Endothelial cell of umbilical vein (primary cell): ENCODE measurements at regions not wholly inside any gene's neighbourhood (a gene's known extent, or its start where the extent isn't known, plus 50 kb on each side); places are given as distances from the start of the nearest gene placed in this dataset.

Experiments used
- BruUV-seq: library from RNA; stranded (reverse); fragments of 400-500 nt; replicated peaks from 2 replicates; lab custom pipeline; 2021; lab: Mats Ljungman, UMichigan
- CTCF ChIA-PET: fragments of 300-600, 350-600 bp; sonication (Branson Sonifier 250); formaldehyde crosslinking; loops from one replicate; lab custom pipeline; 2021; ENCODE audit warnings: antibody characterized with exemption, inconsistent platforms; lab: Charles Lee
- POLR2A ChIA-PET: fragments of 300-600, 350-600 bp; sonication (Branson Sonifier 250); formaldehyde crosslinking; loops from one replicate; lab custom pipeline; 2021; ENCODE audit warnings: antibody characterized with exemption, inconsistent platforms; lab: Charles Lee
- DNase-seq: peaks from one replicate; pipeline ENCODE4 v3.0.0-alpha.2; 2011; ENCODE audit warnings: low read depth, low spot score
- FAIRE-seq: peaks from 2 replicates; lab custom pipeline; 2011; peaks lifted over from hg19 to GRCh38; lab: Jason Lieb, UNC
- H2AFZ ChIP-seq: 2 replicates; pipeline ENCODE4 v1.6.0; 2012; ENCODE audit warnings: low read depth, low read length, control low read depth, inconsistent platforms
- H3K27ac ChIP-seq: 2 replicates; pipeline ENCODE4 v1.5.1; 2011; ENCODE audit warnings: low read depth, mild to moderate bottlenecking, control low read depth, low read length, moderate library complexity; ENCODE audit not compliant: insufficient read depth
- H3K27me3 ChIP-seq, 2 experiments: 2 replicates each; pipeline versions ENCODE4 v1.6.0 to v1.6.1; 2011; ENCODE audit warnings: low read length in 2 of 2, mixed read lengths in 1 of 2; ENCODE audit not compliant: control insufficient read depth in 2 of 2, insufficient read depth in 2 of 2
- H3K36me3 ChIP-seq, 2 experiments: 2 replicates in 1 of 2; 3 replicates in 1 of 2; pipeline ENCODE4 v1.5.1; 2011; ENCODE audit warnings: low read length in 2 of 2, mild to moderate bottlenecking in 1 of 2, moderate library complexity in 1 of 2; ENCODE audit not compliant: control insufficient read depth in 2 of 2, insufficient read depth in 2 of 2; ENCODE audit errors: extremely low read depth in 1 of 2
- H3K4me1 ChIP-seq: 3 replicates; pipeline ENCODE4 v1.5.1; 2011; ENCODE audit warnings: mild to moderate bottlenecking, low read length; ENCODE audit not compliant: control insufficient read depth, insufficient read depth; ENCODE audit errors: extremely low read depth
- H3K4me2 ChIP-seq: 2 replicates; pipeline ENCODE4 v1.6.1; 2011; ENCODE audit warnings: low read length, control low read depth, mixed read lengths; ENCODE audit not compliant: insufficient read depth
- H3K4me3 ChIP-seq, 3 experiments: fragments of 200-600 bp in 1 of 3; sonication (generic), shearing (Covaris generic) in 1 of 3; replicated peaks in 1 of 3; 2 replicates each; pipeline ENCODE4 v1.5.1; 2011 to 2016; ENCODE audit warnings: control low read depth in 3 of 3, low read length in 3 of 3, mild to moderate bottlenecking in 2 of 3, inconsistent platforms in 1 of 3, low read depth in 1 of 3, moderate library complexity in 1 of 3; ENCODE audit not compliant: insufficient read depth in 1 of 3
- H3K79me2 ChIP-seq: 2 replicates; pipeline ENCODE4 v1.6.0; 2012; ENCODE audit warnings: low read length, inconsistent platforms; ENCODE audit not compliant: control insufficient read depth, insufficient read depth
- H3K9ac ChIP-seq: replicated peaks from 2 replicates; pipeline ENCODE3; 2011; ENCODE audit warnings: low read length, control low read depth; ENCODE audit not compliant: insufficient read depth; ENCODE audit errors: extremely low read depth
- H3K9me1 ChIP-seq: replicated peaks from 3 replicates; pipeline ENCODE4 v1.6.0; 2011; ENCODE audit warnings: mild to moderate bottlenecking, low read length; ENCODE audit not compliant: control insufficient read depth, insufficient read depth; ENCODE audit errors: extremely low read depth
- H3K9me3 ChIP-seq: replicated peaks from 2 replicates; pipeline ENCODE4 v1.5.1; 2012; ENCODE audit warnings: low read length, inconsistent platforms; ENCODE audit not compliant: control insufficient read depth, insufficient read depth
- H4K20me1 ChIP-seq: replicated peaks from 2 replicates; pipeline ENCODE3; 2011; ENCODE audit warnings: mild to moderate bottlenecking, low read length; ENCODE audit not compliant: control insufficient read depth, insufficient read depth; ENCODE audit errors: extremely low read depth
- CTCF ChIP-seq, 2 donors: IDR thresholded peaks; 1 replicate in 1 of 2; 2 replicates in 1 of 2; pipeline ENCODE4 v1.5.1; 2011; ENCODE audit warnings: low read length in 2 of 2, mild to moderate bottlenecking in 2 of 2, moderate library complexity in 2 of 2, control low read depth in 1 of 2, inconsistent platforms in 1 of 2, low read depth in 1 of 2; ENCODE audit not compliant: insufficient read depth in 1 of 2; ENCODE audit errors: extremely low read depth in 1 of 2
- EZH2 ChIP-seq: IDR thresholded peaks from 2 replicates; pipeline ENCODE4 v1.6.1; 2012; ENCODE audit warnings: borderline replicate concordance, low read depth, mild to moderate bottlenecking, moderate library complexity, low read length, inconsistent platforms; ENCODE audit not compliant: severe bottlenecking
- FOS ChIP-seq: IDR thresholded peaks from 2 replicates; pipeline ENCODE4 v1.6.1; 2011; ENCODE audit warnings: mild to moderate bottlenecking, low read length, moderate library complexity, borderline replicate concordance; ENCODE audit not compliant: insufficient read depth
- GATA2 ChIP-seq: IDR thresholded peaks from 2 replicates; pipeline ENCODE4 v1.7.0; 2011; ENCODE audit warnings: low read depth, mild to moderate bottlenecking, moderate library complexity, mixed read lengths, low read length; ENCODE audit not compliant: insufficient read length, insufficient read depth
- JUN ChIP-seq: IDR thresholded peaks from 2 replicates; pipeline ENCODE4 v1.6.1; 2011; ENCODE audit warnings: borderline replicate concordance, low read depth; ENCODE audit not compliant: insufficient read length, insufficient read depth
- MAX ChIP-seq: IDR thresholded peaks from 2 replicates; pipeline ENCODE4 v1.6.1; 2011; ENCODE audit not compliant: insufficient read depth, insufficient read length
- MYC ChIP-seq: IDR thresholded peaks from one replicate; pipeline ENCODE4 v1.6.1; 2011; ENCODE audit warnings: mild to moderate bottlenecking, low read depth, low read length
- POLR2A ChIP-seq: IDR thresholded peaks from 2 replicates; pipeline ENCODE4 v1.6.1; 2012; ENCODE audit warnings: low read depth, mild to moderate bottlenecking, control low read depth, low read length
- POLR2AphosphoS5 ChIP-seq: IDR thresholded peaks from 2 replicates; pipeline ENCODE4 v1.6.1; 2012; ENCODE audit warnings: low read depth, mild to moderate bottlenecking, control low read depth, low read length, moderate library complexity; ENCODE audit not compliant: insufficient read depth
- dilution Hi-C: fragments of 300-500 bp; cut with MboI; formaldehyde crosslinking; loops from one replicate; pipeline ENCODE4 v1.15.0; 2019; ENCODE audit warnings: low sequenced_read_pairs; ENCODE audit not compliant: extremely low pct_ligation_motif_present
- intact Hi-C: fragments of 100-400 bp; cut with micrococcal nuclease; formaldehyde crosslinking; loops from one replicate; pipeline ENCODE4 v1.10.0; 2022

- Histone ChIP-seq H3K4me2 (no peak overlapping the region), H3K79me2 (no peaks in the 10 kb centered on the region), H3K4me1 (no peaks in the 10 kb centered on the region), H2AFZ (no peak overlapping the region), H4K20me1 (no peaks in the 10 kb centered on the region), H3K9ac (no peak overlapping the region), H3K9me1 (no peaks in the 10 kb centered on the region), H3K9me3 (no peaks in the 10 kb centered on the region), H3K36me3 (no peaks in the 10 kb centered on the region), H3K4me3 (no peak overlapping the region), H3K27me3 (no peaks in the 10 kb centered on the region), H3K27ac (no peak overlapping the region)
- intact Hi-C loops, result loop anchor here (1.0 kb wide), 1 partner anchor 33 kb away; no protein-coding TSS in a partner anchor
- FAIRE-seq (no peak), DNase-seq (no peak)
- ChIA-PET POLR2A (no interaction called here), CTCF (no interaction called here)
- BruUV-seq, result no TSS peak
- dilution Hi-C loops, result no loop called here
- TF ChIP-seq EZH2 (no peak), MAX (no peak), FOS (no peak)
Observed at GRCh38 chr9:116060631-116061030, 93.0 kb upstream of the PAPPA start.

- Histone ChIP-seq H3K9ac (no peak overlapping the region), H3K27ac (no peak overlapping the region), H3K36me3 (no peaks in the 10 kb centered on the region), H3K4me3 (no peak overlapping the region), H4K20me1 (no peaks in the 10 kb centered on the region), H3K4me2 (no peak overlapping the region), H3K9me3 (no peaks in the 10 kb centered on the region), H3K27me3 (no peaks in the 10 kb centered on the region), H3K79me2 (no peaks in the 10 kb centered on the region), H3K9me1 (no peaks in the 10 kb centered on the region), H2AFZ (no peak overlapping the region), H3K4me1 (no peaks in the 10 kb centered on the region)
- POLR2A ChIA-PET, result no interaction called here
- intact Hi-C loops, result no loop called here
- CTCF ChIA-PET, result no interaction called here
- no TSS peak for BruUV-seq
- dilution Hi-C loops, result no loop called here
- TF ChIP-seq GATA2, result no peak
- no peak for TF ChIP-seq MAX
- no peak for TF ChIP-seq MYC
- TF ChIP-seq JUN, result no peak
- TF ChIP-seq POLR2A, result no peak
- TF ChIP-seq FOS, result no peak
- no peak for TF ChIP-seq CTCF (IDR thresholded peaks at IDR 0.05; ENCODE audit: extremely low read depth in 1 of 2, insufficient read depth in 1 of 2, low read depth in 1 of 2, low read length in 2 of 2)
- no peak for TF ChIP-seq EZH2
- TF ChIP-seq POLR2AphosphoS5, result no peak
- DNase-seq, result no peak
- FAIRE-seq, result no peak
Observed at GRCh38 chr9:116061546-116062205, 91.9 kb upstream of the PAPPA start.
